Endothelial cell of umbilical vein (primary cell): ENCODE measurements at regions not wholly inside any gene's neighbourhood (a gene's known extent, or its start where the extent isn't known, plus 50 kb on each side); places are given as distances from the start of the nearest gene placed in this dataset.

Experiments used
- BruUV-seq: library from RNA; stranded (reverse); fragments of 400-500 nt; replicated peaks from 2 replicates; lab custom pipeline; 2021; lab: Mats Ljungman, UMichigan
- CTCF ChIA-PET: fragments of 300-600, 350-600 bp; sonication (Branson Sonifier 250); formaldehyde crosslinking; loops from one replicate; lab custom pipeline; 2021; ENCODE audit warnings: antibody characterized with exemption, inconsistent platforms; lab: Charles Lee
- POLR2A ChIA-PET: fragments of 300-600, 350-600 bp; sonication (Branson Sonifier 250); formaldehyde crosslinking; loops from one replicate; lab custom pipeline; 2021; ENCODE audit warnings: antibody characterized with exemption, inconsistent platforms; lab: Charles Lee
- DNase-seq: peaks from one replicate; pipeline ENCODE4 v3.0.0-alpha.2; 2011; ENCODE audit warnings: low read depth, low spot score
- FAIRE-seq: peaks from 2 replicates; lab custom pipeline; 2011; peaks lifted over from hg19 to GRCh38; lab: Jason Lieb, UNC
- H2AFZ ChIP-seq: 2 replicates; pipeline ENCODE4 v1.6.0; 2012; ENCODE audit warnings: low read depth, low read length, control low read depth, inconsistent platforms
- H3K27ac ChIP-seq: 2 replicates; pipeline ENCODE4 v1.5.1; 2011; ENCODE audit warnings: low read depth, mild to moderate bottlenecking, control low read depth, low read length, moderate library complexity; ENCODE audit not compliant: insufficient read depth
- H3K27me3 ChIP-seq, 2 experiments: 2 replicates each; pipeline versions ENCODE4 v1.6.0 to v1.6.1; 2011; ENCODE audit warnings: low read length in 2 of 2, mixed read lengths in 1 of 2; ENCODE audit not compliant: control insufficient read depth in 2 of 2, insufficient read depth in 2 of 2
- H3K36me3 ChIP-seq, 2 experiments: 2 replicates in 1 of 2; 3 replicates in 1 of 2; pipeline ENCODE4 v1.5.1; 2011; ENCODE audit warnings: low read length in 2 of 2, mild to moderate bottlenecking in 1 of 2, moderate library complexity in 1 of 2; ENCODE audit not compliant: control insufficient read depth in 2 of 2, insufficient read depth in 2 of 2; ENCODE audit errors: extremely low read depth in 1 of 2
- H3K4me1 ChIP-seq: 3 replicates; pipeline ENCODE4 v1.5.1; 2011; ENCODE audit warnings: mild to moderate bottlenecking, low read length; ENCODE audit not compliant: control insufficient read depth, insufficient read depth; ENCODE audit errors: extremely low read depth
- H3K4me2 ChIP-seq: 2 replicates; pipeline ENCODE4 v1.6.1; 2011; ENCODE audit warnings: low read length, control low read depth, mixed read lengths; ENCODE audit not compliant: insufficient read depth
- H3K4me3 ChIP-seq, 3 experiments: fragments of 200-600 bp in 1 of 3; sonication (generic), shearing (Covaris generic) in 1 of 3; replicated peaks in 1 of 3; 2 replicates each; pipeline ENCODE4 v1.5.1; 2011 to 2016; ENCODE audit warnings: control low read depth in 3 of 3, low read length in 3 of 3, mild to moderate bottlenecking in 2 of 3, inconsistent platforms in 1 of 3, low read depth in 1 of 3, moderate library complexity in 1 of 3; ENCODE audit not compliant: insufficient read depth in 1 of 3
- H3K79me2 ChIP-seq: 2 replicates; pipeline ENCODE4 v1.6.0; 2012; ENCODE audit warnings: low read length, inconsistent platforms; ENCODE audit not compliant: control insufficient read depth, insufficient read depth
- H3K9ac ChIP-seq: replicated peaks from 2 replicates; pipeline ENCODE3; 2011; ENCODE audit warnings: low read length, control low read depth; ENCODE audit not compliant: insufficient read depth; ENCODE audit errors: extremely low read depth
- H3K9me1 ChIP-seq: replicated peaks from 3 replicates; pipeline ENCODE4 v1.6.0; 2011; ENCODE audit warnings: mild to moderate bottlenecking, low read length; ENCODE audit not compliant: control insufficient read depth, insufficient read depth; ENCODE audit errors: extremely low read depth
- H3K9me3 ChIP-seq: replicated peaks from 2 replicates; pipeline ENCODE4 v1.5.1; 2012; ENCODE audit warnings: low read length, inconsistent platforms; ENCODE audit not compliant: control insufficient read depth, insufficient read depth
- H4K20me1 ChIP-seq: replicated peaks from 2 replicates; pipeline ENCODE3; 2011; ENCODE audit warnings: mild to moderate bottlenecking, low read length; ENCODE audit not compliant: control insufficient read depth, insufficient read depth; ENCODE audit errors: extremely low read depth
- CTCF ChIP-seq, 2 donors: IDR thresholded peaks; 1 replicate in 1 of 2; 2 replicates in 1 of 2; pipeline ENCODE4 v1.5.1; 2011; ENCODE audit warnings: low read length in 2 of 2, mild to moderate bottlenecking in 2 of 2, moderate library complexity in 2 of 2, control low read depth in 1 of 2, inconsistent platforms in 1 of 2, low read depth in 1 of 2; ENCODE audit not compliant: insufficient read depth in 1 of 2; ENCODE audit errors: extremely low read depth in 1 of 2
- EZH2 ChIP-seq: IDR thresholded peaks from 2 replicates; pipeline ENCODE4 v1.6.1; 2012; ENCODE audit warnings: borderline replicate concordance, low read depth, mild to moderate bottlenecking, moderate library complexity, low read length, inconsistent platforms; ENCODE audit not compliant: severe bottlenecking
- FOS ChIP-seq: IDR thresholded peaks from 2 replicates; pipeline ENCODE4 v1.6.1; 2011; ENCODE audit warnings: mild to moderate bottlenecking, low read length, moderate library complexity, borderline replicate concordance; ENCODE audit not compliant: insufficient read depth
- GATA2 ChIP-seq: IDR thresholded peaks from 2 replicates; pipeline ENCODE4 v1.7.0; 2011; ENCODE audit warnings: low read depth, mild to moderate bottlenecking, moderate library complexity, mixed read lengths, low read length; ENCODE audit not compliant: insufficient read length, insufficient read depth
- JUN ChIP-seq: IDR thresholded peaks from 2 replicates; pipeline ENCODE4 v1.6.1; 2011; ENCODE audit warnings: borderline replicate concordance, low read depth; ENCODE audit not compliant: insufficient read length, insufficient read depth
- MAX ChIP-seq: IDR thresholded peaks from 2 replicates; pipeline ENCODE4 v1.6.1; 2011; ENCODE audit not compliant: insufficient read depth, insufficient read length
- MYC ChIP-seq: IDR thresholded peaks from one replicate; pipeline ENCODE4 v1.6.1; 2011; ENCODE audit warnings: mild to moderate bottlenecking, low read depth, low read length
- POLR2A ChIP-seq: IDR thresholded peaks from 2 replicates; pipeline ENCODE4 v1.6.1; 2012; ENCODE audit warnings: low read depth, mild to moderate bottlenecking, control low read depth, low read length
- POLR2AphosphoS5 ChIP-seq: IDR thresholded peaks from 2 replicates; pipeline ENCODE4 v1.6.1; 2012; ENCODE audit warnings: low read depth, mild to moderate bottlenecking, control low read depth, low read length, moderate library complexity; ENCODE audit not compliant: insufficient read depth
- dilution Hi-C: fragments of 300-500 bp; cut with MboI; formaldehyde crosslinking; loops from one replicate; pipeline ENCODE4 v1.15.0; 2019; ENCODE audit warnings: low sequenced_read_pairs; ENCODE audit not compliant: extremely low pct_ligation_motif_present
- intact Hi-C: fragments of 100-400 bp; cut with micrococcal nuclease; formaldehyde crosslinking; loops from one replicate; pipeline ENCODE4 v1.10.0; 2022

- H3K4me3 ChIP-seq = no peak overlapping the region
- H3K27me3 ChIP-seq = no peaks in the 10 kb centered on the region
- FAIRE-seq (no peak), DNase-seq (no peak)
- intact Hi-C loops (no loop called here), dilution Hi-C loops (no loop called here)
- TF ChIP-seq MYC (no peak), CTCF (IDR thresholded peaks at IDR 0.05; ENCODE audit: extremely low read depth in 1 of 2, insufficient read depth in 1 of 2, low read depth in 1 of 2, low read length in 2 of 2) (no peak), EZH2 (no peak), JUN (no peak), MAX (no peak)
- no peaks in the 10 kb centered on the region for H4K20me1 ChIP-seq
- no peak overlapping the region for H3K27ac ChIP-seq
- no peaks in the 10 kb centered on the region for H3K79me2 ChIP-seq
- H2AFZ ChIP-seq = no peak overlapping the region
- no peaks in the 10 kb centered on the region for H3K9me3 ChIP-seq
- peaks cover 2% of the 10 kb centered on the region for H3K9me1 ChIP-seq
- BruUV-seq = no TSS peak
- H3K36me3 ChIP-seq = no peaks in the 10 kb centered on the region
- no peak overlapping the region for H3K9ac ChIP-seq
- no peak overlapping the region for H3K4me2 ChIP-seq
- ChIA-PET CTCF (no interaction called here), POLR2A (no interaction called here)
- no peaks in the 10 kb centered on the region for H3K4me1 ChIP-seq
Measured at GRCh38 chr7:17545348-17545747, 246.9 kb downstream of the AHR start.

GRCh38 chr7:17546189-17546588 lies 247.7 kb downstream of the AHR start:
- TF ChIP-seq CTCF (IDR thresholded peaks at IDR 0.05; ENCODE audit: extremely low read depth in 1 of 2, insufficient read depth in 1 of 2, low read depth in 1 of 2, low read length in 2 of 2) (no peak), JUN (no peak), EZH2 (no peak), POLR2AphosphoS5 (no peak), GATA2 (no peak), POLR2A (no peak), MAX (no peak), MYC (no peak), FOS (no peak)
- dilution Hi-C loops (no loop called here), intact Hi-C loops (no loop called here)
- ChIA-PET POLR2A (no interaction called here), CTCF (interaction anchor here (0.9 kb wide), 1 partner anchor 14 kb away, joined by 4 read pairs; no protein-coding TSS in a partner anchor)
- no TSS peak for BruUV-seq
- no peak overlapping the region for H3K9ac ChIP-seq
- H3K9me1 ChIP-seq = no peaks in the 10 kb centered on the region
- no peaks in the 10 kb centered on the region for H3K36me3 ChIP-seq
- H3K9me3 ChIP-seq = no peaks in the 10 kb centered on the region
- no peak overlapping the region for H2AFZ ChIP-seq
- H3K27me3 ChIP-seq = no peaks in the 10 kb centered on the region
- H3K4me2 ChIP-seq = no peak overlapping the region
- H3K4me3 ChIP-seq = no peak overlapping the region
- no peaks in the 10 kb centered on the region for H4K20me1 ChIP-seq
- H3K4me1 ChIP-seq = no peaks in the 10 kb centered on the region
- FAIRE-seq (no peak), DNase-seq (no peak)
- no peaks in the 10 kb centered on the region for H3K79me2 ChIP-seq
- H3K27ac ChIP-seq = no peak overlapping the region
